ENCODE measurements at regions not wholly inside any gene's neighbourhood (a gene's known extent, or its start where the extent isn't known, plus 50 kb on each side); places are given as distances from the start of the nearest gene placed in this dataset.

- no peak for DNase-seq
These were observed 157.1 kb downstream of the TLE1 start for GRCh38 chr9:81532251-81532650.

- DNase-seq: no peak
These were observed 157.8 kb downstream of the TLE1 start for GRCh38 chr9:81531511-81531910.

DNA sequence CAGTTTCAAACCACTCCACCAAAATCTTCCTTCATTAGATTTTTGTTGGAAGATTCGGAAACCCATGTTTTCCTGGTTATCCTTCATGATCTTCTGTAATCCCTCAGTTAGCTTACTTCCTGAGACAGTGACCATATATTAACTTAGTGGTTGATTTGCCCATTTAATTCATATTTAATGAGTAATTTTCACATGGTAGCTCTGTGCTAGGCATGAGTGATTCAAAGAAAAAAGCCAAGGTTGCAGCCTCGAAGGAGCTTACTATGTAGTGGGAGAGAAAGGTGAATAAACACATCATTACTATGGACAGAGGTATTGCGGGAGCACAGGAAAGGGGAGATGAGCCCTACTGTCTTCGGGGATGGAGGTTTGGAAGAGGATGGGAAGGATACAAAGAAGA is 158.5 kb downstream of the TLE1 start:
- DNase-seq: no peak

DNA sequence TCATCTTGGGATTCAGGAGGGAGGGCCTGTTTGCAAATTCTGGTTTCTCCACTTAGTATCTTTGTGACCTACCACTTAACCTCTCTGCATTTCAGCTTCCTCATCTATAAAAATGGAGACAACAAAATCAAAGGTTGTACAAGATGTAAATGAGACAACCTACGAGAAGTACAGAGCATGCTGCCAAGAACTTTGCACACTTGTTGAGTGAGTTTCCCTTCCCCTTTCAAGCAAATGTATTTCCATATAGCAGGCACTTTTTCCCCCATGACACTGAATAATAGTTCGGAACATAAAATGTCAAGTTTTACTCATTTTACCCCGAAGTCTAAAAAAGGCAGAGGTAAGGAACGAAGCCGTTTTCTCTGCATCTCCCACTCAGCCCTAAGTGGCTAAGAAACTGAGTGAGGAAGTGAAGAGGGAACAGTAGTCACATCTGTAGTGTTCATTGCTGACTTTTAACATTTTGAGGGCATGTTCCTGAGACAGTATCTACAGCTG is 159.0 kb downstream of the TLE1 start:
- no peak for DNase-seq

DNA sequence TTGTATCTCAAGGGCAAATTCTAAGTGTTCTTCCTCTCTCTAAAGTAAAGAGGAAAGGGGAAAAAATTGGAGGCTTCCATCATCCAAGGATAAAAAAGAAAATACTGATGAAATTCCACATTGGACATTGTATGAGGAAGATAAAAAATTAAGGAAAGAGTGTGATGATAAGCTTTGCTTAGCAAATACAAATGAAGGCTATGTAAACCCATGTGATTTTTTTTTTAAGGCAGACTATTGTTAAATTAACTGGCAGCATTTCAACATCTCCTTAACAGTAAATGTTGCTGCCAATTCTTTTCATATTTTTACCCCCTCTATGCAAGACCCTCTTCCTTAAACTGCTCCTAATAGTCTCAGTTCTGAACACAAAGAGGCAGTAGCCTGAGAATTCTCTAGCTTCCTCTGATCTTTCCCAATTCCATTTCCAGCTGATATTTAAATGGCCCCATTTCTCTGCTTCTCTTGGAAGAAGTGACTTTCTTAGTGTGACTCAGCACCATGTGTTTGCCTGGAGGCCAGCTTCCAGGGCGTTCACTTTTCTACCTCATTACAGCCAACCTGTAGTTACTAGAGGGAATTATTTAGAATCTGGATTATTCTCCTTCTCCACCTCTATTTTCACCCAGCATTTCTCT is 159.7 kb downstream of the TLE1 start:
- DNase-seq: no peak

GRCh38 chr9:81526587-81526986 is 162.8 kb downstream of the TLE1 start:
- no peak for DNase-seq

- DNase-seq: no peak
These were observed 166.4 kb downstream of the TLE1 start for GRCh38 chr9:81522716-81523551.

GRCh38 chr9:81521892-81522291 is 167.5 kb downstream of the TLE1 start:
- DNase-seq: no peak

DNA sequence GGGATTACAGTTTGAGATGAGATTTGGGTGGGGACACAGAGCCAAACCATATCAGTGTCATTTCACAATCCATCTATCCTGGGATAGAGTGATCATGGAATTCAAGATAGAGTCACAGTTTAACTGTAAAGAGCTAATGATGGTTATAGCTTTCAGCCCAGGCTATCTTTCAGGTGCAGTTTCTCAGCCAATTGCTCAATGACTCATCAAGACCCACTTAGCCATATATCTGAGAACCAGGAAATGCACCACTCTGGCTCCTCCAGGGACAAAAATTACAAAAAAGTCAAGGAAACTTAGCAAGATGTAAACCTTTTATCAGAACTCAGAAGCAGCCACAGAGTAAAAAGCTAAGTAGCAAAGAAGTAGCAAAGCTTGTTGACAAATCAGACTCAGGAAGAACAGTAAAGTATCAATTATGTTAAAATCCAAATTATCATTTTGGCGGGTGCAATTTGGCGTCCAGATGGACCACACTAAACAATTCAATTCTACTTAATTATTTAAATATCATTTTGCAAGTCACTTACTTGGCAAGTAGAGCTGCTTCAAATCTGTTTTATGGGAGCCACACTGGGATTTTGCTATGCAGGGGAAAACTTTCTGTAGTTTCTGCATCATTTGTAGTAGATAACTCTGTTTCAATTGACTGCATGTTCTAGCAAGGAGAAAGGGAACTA is 169.4 kb downstream of the TLE1 start:
- DNase-seq: no peak

GRCh38 chr9:81517954-81518353 is 171.4 kb downstream of the TLE1 start:
- DNase-seq: no peak

DNA sequence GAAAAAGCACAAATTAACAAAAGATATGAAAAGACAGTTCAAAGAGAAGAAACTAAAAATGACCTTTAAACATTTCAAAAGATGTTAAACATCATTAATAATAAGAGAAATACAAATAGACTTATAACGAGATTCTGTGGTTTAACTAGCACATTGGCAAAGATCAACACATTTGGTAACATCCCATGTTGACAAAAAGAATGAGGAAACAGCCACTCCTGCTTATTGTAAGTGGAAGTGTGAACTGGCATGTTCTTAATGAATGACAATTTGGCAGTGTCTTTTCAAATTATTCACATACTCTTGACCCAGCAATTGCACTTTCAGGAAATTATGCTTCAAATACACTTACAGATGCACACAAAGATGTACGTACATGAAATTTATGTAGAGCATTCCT is 176.3 kb downstream of the TLE1 start:
- no peak for DNase-seq

- DNase-seq: no peak
These were observed 176.7 kb downstream of the TLE1 start for GRCh38 chr9:81512641-81513040.

GRCh38 chr9:81508476-81508875 is 180.9 kb downstream of the TLE1 start:
- DNase-seq: no peak

DNA sequence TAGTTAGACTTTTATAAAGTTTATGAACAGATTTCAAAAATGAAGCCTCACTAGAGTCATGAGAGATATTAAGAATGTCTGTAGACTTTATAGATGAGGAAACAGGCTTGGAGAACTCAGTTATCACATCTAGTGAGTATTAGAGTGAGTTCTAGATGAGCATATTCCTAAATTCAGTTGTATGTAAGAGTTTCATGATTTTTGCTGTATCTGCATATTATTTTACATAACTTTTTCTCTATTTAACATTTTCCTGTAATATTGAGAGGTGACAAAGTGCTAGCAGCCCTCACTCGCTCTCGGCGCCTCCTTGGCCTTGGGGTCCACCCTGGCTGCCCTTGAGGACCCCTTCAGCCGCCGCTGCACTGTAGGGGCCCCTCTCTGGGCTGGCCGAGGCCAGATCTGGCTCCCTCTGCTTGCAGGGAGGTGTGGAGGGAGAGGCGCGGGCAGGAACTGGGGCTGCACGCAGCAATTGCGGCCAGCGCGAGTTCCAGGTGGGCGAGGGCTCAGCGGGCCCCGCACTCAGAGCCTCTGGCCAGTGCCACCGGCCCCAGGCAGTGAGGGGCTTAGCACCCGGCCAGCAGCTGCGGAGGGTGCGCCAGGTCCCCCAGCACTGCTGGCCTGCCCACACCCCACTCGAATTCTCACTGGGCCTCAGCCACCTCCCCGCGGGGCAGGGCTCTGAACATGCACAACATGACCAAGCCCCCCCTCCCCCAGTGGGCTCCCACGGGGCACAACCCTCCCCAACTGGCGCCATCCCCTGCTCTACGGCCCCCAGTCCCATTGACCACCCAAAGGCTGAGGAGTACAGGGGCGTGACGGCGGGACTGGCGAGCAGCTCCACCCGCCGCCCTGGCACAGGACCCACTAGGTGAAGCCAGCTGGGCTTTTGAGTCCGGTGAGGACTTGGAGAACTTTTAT is 182.1 kb downstream of the TLE1 start:
- no peak for DNase-seq

DNA sequence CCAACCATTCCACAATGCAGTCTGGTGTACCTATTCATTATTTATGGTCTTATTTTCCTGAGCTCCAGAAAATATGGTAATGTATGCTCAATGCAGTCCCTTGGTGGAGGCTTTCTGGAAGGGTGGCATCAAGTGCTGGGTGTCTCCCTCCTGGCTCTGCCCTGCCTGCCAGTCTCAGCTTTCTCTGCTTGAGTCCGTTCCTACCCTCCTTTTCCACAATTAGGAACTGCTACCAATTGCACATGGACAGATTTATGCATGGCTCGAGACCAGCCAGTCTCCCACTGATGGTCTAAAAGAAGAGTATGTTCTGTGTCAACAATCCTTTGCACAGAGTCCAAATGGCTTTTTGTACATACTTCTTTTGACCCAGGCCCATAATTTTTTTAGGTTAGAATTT is 189.8 kb downstream of the TLE1 start:
- no peak for DNase-seq

DNA sequence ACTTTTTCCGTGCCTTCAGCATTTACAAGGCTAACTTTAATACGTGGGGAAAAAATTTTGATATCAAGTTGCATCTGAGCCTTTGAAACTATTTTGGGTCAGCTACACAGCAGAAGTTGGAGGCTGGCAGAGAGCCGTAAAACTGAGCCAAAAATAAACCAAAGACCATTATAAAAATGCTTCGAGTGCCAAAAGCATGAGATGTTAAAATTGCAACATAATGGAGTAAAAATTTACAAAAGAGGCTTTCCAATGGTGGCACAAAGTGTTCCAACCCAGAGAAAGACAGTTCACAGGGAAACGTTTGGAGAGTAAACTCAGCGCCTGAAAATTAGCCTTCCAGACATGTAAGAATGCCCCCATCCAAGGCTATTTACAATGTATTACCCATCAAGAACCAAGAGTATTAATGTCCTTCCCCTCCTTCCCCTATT is 190.3 kb downstream of the TLE1 start:
- no peak for DNase-seq

- no peak for DNase-seq
These were observed 190.8 kb downstream of the TLE1 start for GRCh38 chr9:81498576-81498975.

DNA sequence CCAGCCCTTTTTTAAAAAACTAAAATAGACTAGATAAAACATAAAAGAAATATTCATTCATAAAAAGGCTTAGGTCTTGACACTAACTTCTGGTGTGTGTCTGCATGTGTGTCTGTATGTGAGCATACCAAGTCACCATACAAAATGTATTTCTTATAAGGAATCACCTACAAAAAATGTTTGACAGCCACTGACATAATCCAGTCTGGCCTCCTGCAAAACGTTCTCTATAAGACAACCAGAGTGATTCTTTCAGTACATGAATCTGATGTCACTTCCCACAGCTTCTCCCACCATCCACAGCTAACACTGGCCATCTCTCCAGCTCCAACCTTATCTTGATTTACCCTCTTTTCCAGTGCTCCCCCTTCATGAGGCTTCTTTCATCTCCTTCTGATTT is 192.3 kb downstream of the TLE1 start:
- DNase-seq: no peak

- DNase-seq: no peak
These were observed 196.5 kb downstream of the TLE1 start for GRCh38 chr9:81492710-81493447.

GRCh38 chr9:81490605-81491331 is 198.6 kb downstream of the TLE1 start:
- DNase-seq: no peak

DNA sequence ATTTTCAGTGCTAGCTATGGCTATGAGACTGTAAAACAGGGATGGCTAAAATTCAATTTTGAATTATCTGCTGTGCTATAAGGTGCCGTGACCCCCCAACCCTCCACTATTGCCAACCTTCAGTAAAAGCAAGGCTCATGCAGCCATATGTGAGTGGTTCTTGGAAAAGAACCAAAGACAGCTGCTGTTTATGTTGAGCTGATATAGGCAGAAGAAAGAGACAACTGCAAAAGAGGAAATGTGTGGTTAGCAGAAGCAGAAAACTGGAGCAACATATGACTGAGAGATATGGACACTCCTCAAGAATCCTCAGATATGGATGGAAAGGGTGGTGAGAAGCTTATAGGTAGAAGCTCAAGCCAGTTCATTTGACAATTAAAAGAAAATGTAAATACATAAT is 200.3 kb downstream of the TLE1 start:
- no peak for DNase-seq
